ENCODE measurements at regions not wholly inside any gene's neighbourhood (a gene's known extent, or its start where the extent isn't known, plus 50 kb on each side); places are given as distances from the start of the nearest gene placed in this dataset.
A peak's percentile ranks its signal among the peaks of the same experiment; 100 is the strongest.

DNA sequence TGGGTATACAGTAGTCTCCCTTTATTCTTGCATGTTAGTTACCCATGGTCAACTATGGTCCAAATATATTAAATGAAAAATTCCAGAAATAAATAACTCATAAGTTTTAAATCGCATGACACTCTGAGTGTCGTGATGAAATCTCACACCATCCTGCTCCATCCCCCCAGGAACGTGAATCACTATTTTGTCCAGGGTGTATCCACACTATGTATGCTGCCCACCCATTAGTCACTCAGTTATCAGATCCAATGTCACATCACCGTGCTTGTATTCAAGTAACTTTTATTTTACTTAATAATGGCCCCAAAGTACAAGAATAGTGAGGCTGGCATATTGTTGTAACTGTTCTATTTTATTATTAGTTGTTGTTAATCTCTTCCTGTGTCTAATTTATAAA is 115.8 kb upstream of the SERP2 start:
- DNase-seq (ENCODE audit: low spot score): no peak
- peaks cover 43% of the 10 kb centered on the region for H3K27me3 Mint-ChIP-seq (ENCODE audit: low read depth)
- H3K4me1 Mint-ChIP-seq (ENCODE audit: low read depth): peaks cover 17% of the 10 kb centered on the region
- no peaks in the 10 kb centered on the region for H3K36me3 Mint-ChIP-seq (ENCODE audit: low read depth)
- H3K9me3 Mint-ChIP-seq: no peaks in the 10 kb centered on the region
- H3K27ac Mint-ChIP-seq: no peak overlapping the region
- no peak overlapping the region for H3K4me3 Mint-ChIP-seq

DNA sequence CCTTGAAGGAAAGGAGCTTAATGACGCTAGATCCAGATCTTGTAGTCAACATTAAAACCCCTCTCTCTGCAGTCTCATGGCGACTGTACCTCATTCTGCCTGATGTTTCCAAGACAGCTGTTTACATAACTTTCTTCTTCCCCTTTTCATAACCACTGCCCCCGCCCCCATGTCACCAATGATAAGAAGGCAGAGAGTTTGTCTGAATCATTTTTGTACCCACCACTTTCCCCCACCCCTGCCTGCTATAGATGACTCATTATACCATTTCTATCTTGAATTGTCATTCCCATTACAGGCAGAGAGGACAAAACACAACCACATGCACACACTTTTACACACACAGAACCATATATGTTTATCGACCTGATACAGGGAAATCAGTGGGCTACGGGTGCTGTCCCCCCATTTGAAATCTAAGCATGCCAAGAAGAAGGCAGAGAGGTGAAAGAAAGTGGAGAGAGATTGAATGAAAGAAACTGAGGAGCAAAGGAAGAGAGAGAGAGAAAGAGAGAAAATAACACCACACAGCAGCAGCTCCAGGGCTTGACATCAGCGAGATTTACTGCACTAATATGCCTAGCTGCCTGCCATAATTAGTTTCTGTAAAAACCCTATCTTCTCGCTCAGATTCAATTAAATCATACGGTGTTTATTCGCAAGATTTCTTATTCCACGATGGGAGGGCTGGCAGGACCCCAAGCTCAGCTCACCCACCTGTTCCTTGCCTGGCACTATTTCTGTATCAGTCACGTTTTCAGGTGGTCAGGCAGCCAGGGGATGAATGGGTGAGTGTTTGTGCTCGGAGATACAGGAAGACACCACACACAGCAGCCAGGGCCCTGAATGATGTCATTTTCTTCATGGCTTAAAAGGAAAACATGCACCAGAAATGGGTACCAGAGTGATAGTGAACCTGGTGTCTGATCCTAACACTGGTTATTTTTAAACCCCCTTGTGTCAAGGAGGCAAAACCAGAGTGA is 114.3 kb upstream of the SERP2 start:
- peaks cover 17% of the 10 kb centered on the region for H3K4me1 Mint-ChIP-seq (ENCODE audit: low read depth)
- H3K4me3 Mint-ChIP-seq: peak overlapping the region; percentile 77
- no peaks in the 10 kb centered on the region for H3K9me3 Mint-ChIP-seq
- DNase-seq (ENCODE audit: low spot score): peak; percentile 79
- peaks cover 47% of the 10 kb centered on the region for H3K27me3 Mint-ChIP-seq (ENCODE audit: low read depth)
- H3K36me3 Mint-ChIP-seq (ENCODE audit: low read depth): no peaks in the 10 kb centered on the region
- peak overlapping the region; percentile 77 for H3K27ac Mint-ChIP-seq

DNA sequence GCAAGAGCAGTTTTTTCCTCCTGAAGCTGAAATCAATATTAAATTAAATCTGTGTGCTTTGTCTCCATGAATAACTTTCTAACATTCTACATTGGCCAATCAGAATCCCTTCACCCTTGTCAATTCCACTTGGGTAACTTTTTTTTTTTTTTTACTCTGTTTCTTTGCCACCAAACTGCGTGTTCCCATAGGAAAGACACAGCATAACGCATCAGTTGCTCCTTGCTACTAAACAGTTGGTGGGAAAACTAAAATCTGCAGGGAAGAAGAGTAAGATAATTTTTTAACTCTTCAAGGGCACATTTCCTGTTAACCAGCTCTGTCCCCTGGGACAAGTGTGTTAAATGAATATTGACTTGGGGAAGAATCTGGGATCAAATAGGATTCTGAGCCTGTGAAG is 113.3 kb upstream of the SERP2 start:
- DNase-seq (ENCODE audit: low spot score): no peak
- Mint-ChIP-seq H3K4me3 (no peak overlapping the region), H3K4me1 (ENCODE audit: low read depth) (peaks cover 17% of the 10 kb centered on the region), H3K9me3 (no peaks in the 10 kb centered on the region), H3K36me3 (ENCODE audit: low read depth) (no peaks in the 10 kb centered on the region), H3K27me3 (ENCODE audit: low read depth) (peaks cover 45% of the 10 kb centered on the region), H3K27ac (no peak overlapping the region)

DNA sequence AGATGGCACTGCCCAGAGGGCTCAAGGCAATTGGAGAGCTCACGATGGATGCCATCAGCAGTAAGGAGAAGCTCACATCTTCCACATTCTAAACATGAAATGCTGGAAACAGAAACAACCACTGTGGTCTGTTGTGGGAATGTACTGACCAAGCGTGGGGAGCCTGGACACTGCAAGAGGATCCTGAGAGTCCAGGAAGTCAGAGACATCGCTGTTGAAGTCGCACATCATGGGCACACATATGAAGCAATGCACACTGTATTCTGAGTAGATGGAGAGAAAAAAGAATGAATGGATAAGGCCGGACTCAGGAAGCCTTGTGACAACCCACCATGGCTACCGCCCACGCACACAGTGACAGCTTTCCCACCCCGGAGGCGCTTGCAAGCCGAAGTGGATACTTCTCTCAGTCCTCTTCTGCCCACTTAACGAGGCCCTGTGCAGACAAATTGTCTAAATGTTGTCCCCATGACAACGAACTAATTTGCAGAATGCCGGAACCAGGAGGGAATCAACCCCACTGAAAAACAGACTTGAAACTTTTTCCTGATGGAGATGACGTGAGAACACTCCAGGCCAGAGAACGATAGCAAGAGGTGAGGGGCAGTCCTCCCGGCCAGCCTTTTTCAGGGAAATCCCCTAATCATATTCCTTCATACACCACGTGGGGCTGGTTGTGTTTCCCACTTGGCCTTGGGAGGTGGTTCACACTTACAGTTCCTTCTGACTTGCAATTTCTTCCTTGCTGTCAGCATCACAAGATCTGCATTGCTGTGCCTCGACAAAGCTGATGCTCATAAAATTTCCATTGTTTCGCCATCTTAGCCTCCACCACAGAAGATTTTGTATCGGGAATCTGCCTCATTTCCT is 109.6 kb upstream of the SERP2 start:
- no peak overlapping the region for H3K27ac Mint-ChIP-seq

DNA sequence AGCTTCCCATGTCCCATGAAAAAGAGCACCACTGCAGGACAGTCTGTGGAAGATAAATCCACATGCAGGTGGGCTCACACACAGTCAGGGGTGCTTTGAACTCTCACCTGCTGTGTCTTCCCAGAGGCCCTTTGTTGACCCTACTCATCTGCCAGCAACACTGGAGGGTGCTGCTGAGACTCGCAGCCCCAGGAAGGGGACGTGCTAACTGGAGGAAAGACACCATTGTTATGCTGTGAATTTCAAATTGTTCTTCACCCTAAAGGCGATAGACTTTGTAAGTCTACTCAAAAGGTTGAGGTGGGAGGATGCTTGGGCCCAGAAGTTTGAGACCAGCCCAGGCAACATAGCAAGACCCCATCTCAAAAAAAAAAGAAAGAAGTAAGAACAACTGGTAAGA is 107.3 kb upstream of the SERP2 start:
- Mint-ChIP-seq H3K9me3 (no peaks in the 10 kb centered on the region), H3K27ac (no peak overlapping the region), H3K36me3 (ENCODE audit: low read depth) (no peaks in the 10 kb centered on the region), H3K4me1 (ENCODE audit: low read depth) (no peaks in the 10 kb centered on the region), H3K4me3 (no peak overlapping the region), H3K27me3 (ENCODE audit: low read depth) (peaks cover 39% of the 10 kb centered on the region)
- DNase-seq (ENCODE audit: low spot score): no peak

More for the DNA sequence above, 109.6 kb upstream of the SERP2 start:
- Mint-ChIP-seq H3K4me3 (no peak overlapping the region), H3K9me3 (no peaks in the 10 kb centered on the region), H3K4me1 (ENCODE audit: low read depth) (peaks cover 12% of the 10 kb centered on the region), H3K36me3 (ENCODE audit: low read depth) (no peaks in the 10 kb centered on the region), H3K27me3 (ENCODE audit: low read depth) (peaks cover 40% of the 10 kb centered on the region)
- DNase-seq (ENCODE audit: low spot score): no peak

DNA sequence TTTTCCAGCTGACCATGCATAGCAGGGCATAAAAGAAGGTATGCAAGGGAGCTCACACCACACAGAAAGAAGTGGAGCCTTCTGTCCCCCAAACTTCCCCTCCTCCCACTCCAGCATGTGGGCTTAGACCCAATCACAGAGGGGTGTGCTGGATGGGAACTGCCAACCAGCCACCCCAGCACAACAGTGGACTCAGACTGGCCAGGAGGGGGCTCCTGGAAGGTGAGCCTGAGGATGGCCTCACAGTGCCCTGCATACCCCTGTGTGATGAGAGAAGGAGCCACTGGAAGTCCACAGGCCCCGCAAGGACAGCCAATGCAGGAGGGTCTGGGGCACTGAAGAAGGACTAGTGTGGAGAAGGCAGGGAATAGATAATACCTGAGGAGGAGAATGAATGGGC is 106.9 kb upstream of the SERP2 start:
- no peaks in the 10 kb centered on the region for H3K4me1 Mint-ChIP-seq (ENCODE audit: low read depth)
- no peak for DNase-seq (ENCODE audit: low spot score)
- peaks cover 36% of the 10 kb centered on the region for H3K27me3 Mint-ChIP-seq (ENCODE audit: low read depth)
- no peak overlapping the region for H3K4me3 Mint-ChIP-seq
- H3K36me3 Mint-ChIP-seq (ENCODE audit: low read depth): no peaks in the 10 kb centered on the region
- no peaks in the 10 kb centered on the region for H3K9me3 Mint-ChIP-seq
- H3K27ac Mint-ChIP-seq: peak overlapping the region; percentile 29

DNA sequence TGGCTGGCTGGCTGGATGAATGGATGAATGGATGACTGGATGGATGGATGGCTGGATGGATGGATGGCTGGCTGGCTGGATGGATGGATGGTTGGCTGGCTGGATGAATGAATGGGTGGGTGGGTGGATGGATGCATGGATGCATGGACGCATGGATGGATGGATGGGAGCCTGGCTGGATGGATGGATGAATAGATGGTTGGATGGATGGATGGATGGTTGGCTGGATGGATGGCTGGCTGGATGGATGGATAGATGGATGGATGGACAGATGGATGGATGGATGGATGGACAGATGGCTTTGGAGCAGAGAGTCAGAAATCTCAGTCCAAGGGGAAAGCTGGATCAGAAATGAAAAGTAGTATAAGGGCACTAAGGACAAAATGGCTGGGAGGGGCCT is 106.4 kb upstream of the SERP2 start:
- H3K9me3 Mint-ChIP-seq: no peaks in the 10 kb centered on the region
- H3K4me3 Mint-ChIP-seq: no peak overlapping the region
- DNase-seq (ENCODE audit: low spot score): no peak
- no peaks in the 10 kb centered on the region for H3K4me1 Mint-ChIP-seq (ENCODE audit: low read depth)
- no peaks in the 10 kb centered on the region for H3K36me3 Mint-ChIP-seq (ENCODE audit: low read depth)
- peaks cover 36% of the 10 kb centered on the region for H3K27me3 Mint-ChIP-seq (ENCODE audit: low read depth)
- H3K27ac Mint-ChIP-seq: peak overlapping the region; percentile 29

DNA sequence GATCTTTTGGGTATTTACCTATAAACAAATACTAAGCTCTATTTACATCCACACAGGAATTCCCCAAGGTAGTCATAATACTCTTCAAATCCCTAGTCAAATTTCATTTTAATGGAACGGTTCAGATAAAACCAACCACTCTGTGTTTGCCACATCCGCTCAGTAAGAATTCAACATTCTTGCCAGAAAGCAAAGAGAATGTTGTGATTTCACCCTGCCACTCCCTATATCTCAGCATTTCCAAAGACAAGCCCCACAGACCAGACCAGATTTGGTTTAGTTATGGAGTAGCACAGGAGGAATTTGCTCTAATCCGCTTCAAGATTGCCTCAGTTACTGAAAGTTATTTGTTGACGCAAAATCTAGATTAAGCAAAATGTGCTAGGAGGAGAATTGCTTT is 105.6 kb upstream of the SERP2 start:
- Mint-ChIP-seq H3K9me3 (no peaks in the 10 kb centered on the region), H3K27me3 (ENCODE audit: low read depth) (peaks cover 36% of the 10 kb centered on the region), H3K27ac (no peak overlapping the region), H3K4me3 (no peak overlapping the region), H3K36me3 (ENCODE audit: low read depth) (no peaks in the 10 kb centered on the region), H3K4me1 (ENCODE audit: low read depth) (no peaks in the 10 kb centered on the region)
- DNase-seq (ENCODE audit: low spot score): no peak

DNA sequence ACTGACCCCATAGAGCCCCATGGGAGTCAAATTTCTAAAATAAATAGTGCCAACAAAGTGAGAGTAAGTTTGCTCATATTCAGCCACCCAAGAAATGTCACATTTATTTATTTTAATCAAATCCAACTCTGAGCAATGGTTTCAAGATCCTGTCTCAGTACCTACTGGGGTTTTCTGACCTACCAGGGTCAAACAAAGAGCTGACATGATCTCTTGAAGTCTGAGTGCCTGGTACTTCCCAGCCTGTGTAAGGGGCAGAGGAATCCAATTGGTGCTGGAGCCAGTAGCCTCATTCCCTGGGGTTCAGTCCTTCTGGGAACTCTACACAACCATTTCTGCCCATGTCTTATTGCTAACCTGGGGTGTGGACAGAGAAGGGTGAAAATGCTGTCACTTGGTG is 104.6 kb upstream of the SERP2 start:
- Mint-ChIP-seq H3K27me3 (ENCODE audit: low read depth) (peaks cover 32% of the 10 kb centered on the region), H3K4me3 (no peak overlapping the region), H3K9me3 (no peaks in the 10 kb centered on the region), H3K4me1 (ENCODE audit: low read depth) (peaks cover 4% of the 10 kb centered on the region), H3K27ac (no peak overlapping the region), H3K36me3 (ENCODE audit: low read depth) (no peaks in the 10 kb centered on the region)
- DNase-seq (ENCODE audit: low spot score): no peak

DNA sequence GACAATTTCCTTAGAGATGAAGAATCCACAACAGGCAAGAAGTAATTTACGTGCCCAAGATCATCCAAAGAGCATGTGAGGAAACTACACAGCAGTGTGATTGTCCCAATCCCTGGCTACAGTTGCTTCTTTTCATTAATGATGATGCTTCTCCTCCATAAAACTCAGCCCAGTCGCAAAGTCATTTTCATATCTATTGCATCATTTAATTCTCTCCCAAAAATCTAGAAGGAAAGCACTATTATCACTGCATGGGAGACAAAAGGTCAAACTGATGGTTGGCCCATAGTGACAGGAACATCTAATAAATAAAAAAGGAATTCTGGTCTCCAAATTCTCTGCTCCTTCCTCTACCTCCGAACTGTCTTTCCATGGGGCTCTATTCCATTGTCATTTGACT is 103.5 kb upstream of the SERP2 start:
- no peak for DNase-seq (ENCODE audit: low spot score)
- Mint-ChIP-seq H3K27ac (no peak overlapping the region), H3K36me3 (ENCODE audit: low read depth) (peaks cover 4% of the 10 kb centered on the region)

DNA sequence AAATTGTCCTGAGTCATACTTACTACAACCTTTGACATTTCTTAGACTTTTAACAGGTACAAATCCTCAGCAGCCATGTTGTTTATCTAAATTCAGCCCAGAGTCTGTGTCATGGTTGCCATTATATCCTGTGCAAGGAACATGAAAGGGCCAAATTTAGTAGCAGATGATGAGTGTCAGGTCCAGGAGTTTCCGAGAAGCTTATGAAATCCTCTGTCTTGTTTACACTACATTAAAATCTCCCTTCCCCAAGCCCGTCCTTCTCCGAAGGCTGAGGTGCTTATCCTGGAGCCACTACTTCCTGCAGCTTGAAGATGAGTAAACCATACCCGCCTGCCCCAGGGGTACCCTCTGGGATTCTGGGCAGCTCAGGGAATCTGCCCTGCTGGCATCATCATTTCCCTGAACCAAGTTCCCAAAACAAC is 102.6 kb upstream of the SERP2 start:
- H3K27me3 Mint-ChIP-seq (ENCODE audit: low read depth): peaks cover 24% of the 10 kb centered on the region
- H3K9me3 Mint-ChIP-seq: peaks cover 10% of the 10 kb centered on the region
- peaks cover 8% of the 10 kb centered on the region for H3K36me3 Mint-ChIP-seq (ENCODE audit: low read depth)
- no peak overlapping the region for H3K4me3 Mint-ChIP-seq
- no peak overlapping the region for H3K27ac Mint-ChIP-seq
- peaks cover 19% of the 10 kb centered on the region for H3K4me1 Mint-ChIP-seq (ENCODE audit: low read depth)
- DNase-seq (ENCODE audit: low spot score): no peak

More for the DNA sequence above, 103.5 kb upstream of the SERP2 start:
- H3K27me3 Mint-ChIP-seq (ENCODE audit: low read depth): peaks cover 24% of the 10 kb centered on the region
- H3K4me3 Mint-ChIP-seq: no peak overlapping the region
- peaks cover 5% of the 10 kb centered on the region for H3K9me3 Mint-ChIP-seq
- peaks cover 16% of the 10 kb centered on the region for H3K4me1 Mint-ChIP-seq (ENCODE audit: low read depth)

DNA sequence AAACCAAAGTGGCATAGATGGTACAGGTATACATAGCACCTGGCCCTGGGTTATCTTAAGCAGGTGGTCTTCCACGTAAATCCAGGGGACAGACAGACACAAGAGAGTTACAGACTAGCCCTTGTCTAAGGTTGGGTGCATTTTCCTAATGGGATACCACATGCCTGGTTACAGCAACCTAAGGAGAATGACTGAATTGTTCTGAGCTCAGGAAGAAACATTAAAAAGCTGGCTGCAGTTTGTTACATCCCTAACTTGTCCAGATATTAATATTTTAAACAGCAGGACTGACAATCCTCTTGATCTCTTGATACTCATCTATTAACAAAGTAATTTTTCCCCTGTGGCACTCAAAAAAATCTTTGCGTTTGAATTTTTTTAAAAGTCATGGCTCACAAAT is 102.2 kb upstream of the SERP2 start:
- DNase-seq (ENCODE audit: low spot score): no peak
- peaks cover 24% of the 10 kb centered on the region for H3K27me3 Mint-ChIP-seq (ENCODE audit: low read depth)
- no peak overlapping the region for H3K4me3 Mint-ChIP-seq
- H3K36me3 Mint-ChIP-seq (ENCODE audit: low read depth): peaks cover 8% of the 10 kb centered on the region
- peaks cover 10% of the 10 kb centered on the region for H3K9me3 Mint-ChIP-seq
- H3K4me1 Mint-ChIP-seq (ENCODE audit: low read depth): peaks cover 19% of the 10 kb centered on the region
- no peak overlapping the region for H3K27ac Mint-ChIP-seq

DNA sequence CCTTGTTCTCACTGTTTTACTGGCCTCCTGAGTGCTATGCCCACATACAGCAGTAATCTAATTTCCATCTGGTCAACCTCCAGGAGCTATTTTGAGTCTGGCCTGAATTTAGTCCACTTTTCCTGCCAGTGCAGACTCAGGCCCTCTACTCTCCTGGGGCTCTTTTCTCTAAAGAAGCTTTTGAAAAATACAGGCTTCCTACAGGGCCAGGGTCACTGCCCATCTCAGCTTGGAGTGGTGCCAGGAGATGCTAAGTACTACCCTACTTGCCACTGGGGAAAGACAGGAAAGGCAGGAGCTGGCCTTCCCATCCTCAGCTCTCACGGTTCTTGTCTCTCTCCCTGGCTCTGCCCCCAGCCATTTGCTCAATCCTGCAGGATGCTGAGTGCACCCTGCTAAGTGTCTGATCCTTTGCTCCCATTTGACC is 101.7 kb upstream of the SERP2 start:
- no peak overlapping the region for H3K4me3 Mint-ChIP-seq
- peaks cover 10% of the 10 kb centered on the region for H3K9me3 Mint-ChIP-seq
- H3K27ac Mint-ChIP-seq: no peak overlapping the region
- peaks cover 25% of the 10 kb centered on the region for H3K27me3 Mint-ChIP-seq (ENCODE audit: low read depth)
- H3K4me1 Mint-ChIP-seq (ENCODE audit: low read depth): peaks cover 19% of the 10 kb centered on the region
- DNase-seq (ENCODE audit: low spot score): no peak
- H3K36me3 Mint-ChIP-seq (ENCODE audit: low read depth): peaks cover 8% of the 10 kb centered on the region

DNA sequence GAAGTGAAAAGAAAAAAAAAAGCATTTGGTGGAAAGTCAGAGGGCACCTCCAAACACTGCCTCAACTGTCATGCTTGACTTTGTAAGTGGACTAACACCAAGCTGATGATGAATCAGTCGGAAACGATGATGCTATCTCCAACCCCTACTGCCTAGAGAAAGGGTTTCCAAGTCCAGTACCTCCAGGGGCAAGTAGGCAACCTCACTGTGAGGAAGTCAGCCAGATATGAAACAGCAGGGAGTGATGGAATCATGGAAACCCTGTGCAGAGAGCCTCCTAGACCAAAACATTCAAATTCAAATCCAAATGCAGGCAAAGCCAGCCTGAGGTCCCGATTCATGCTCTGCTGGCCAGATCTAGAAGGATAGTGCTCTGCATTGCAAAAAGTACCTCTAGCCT is 100.9 kb upstream of the SERP2 start:
- H3K4me1 Mint-ChIP-seq (ENCODE audit: low read depth): peaks cover 19% of the 10 kb centered on the region

More for the DNA sequence above, 100.9 kb upstream of the SERP2 start:
- no peak overlapping the region for H3K27ac Mint-ChIP-seq
- peaks cover 10% of the 10 kb centered on the region for H3K9me3 Mint-ChIP-seq
- peaks cover 19% of the 10 kb centered on the region for H3K27me3 Mint-ChIP-seq (ENCODE audit: low read depth)
- DNase-seq (ENCODE audit: low spot score): no peak
- no peak overlapping the region for H3K4me3 Mint-ChIP-seq
- peaks cover 8% of the 10 kb centered on the region for H3K36me3 Mint-ChIP-seq (ENCODE audit: low read depth)

Measured in T-helper 2 cell treated with Interferon-gamma antibody and Interleukin-4, amounts not matched to agents 5 μg/mL and 100 μg/mL, for 36 hours (primary cell).